Vagina (tissue), 2 donors: ENCODE measurements at regions not wholly inside any gene's neighbourhood (a gene's known extent, or its start where the extent isn't known, plus 50 kb on each side); places are given as distances from the start of the nearest gene placed in this dataset.
A peak's percentile ranks its signal among the peaks of the same experiment; 100 is the strongest.

Experiments
- DNase-seq, 2 donors: peaks; one replicate each; pipeline ENCODE4 v3.0.0-alpha.2; 2017; ENCODE audit errors: extremely low spot score in 2 of 2
- H3K27ac ChIP-seq: fragments of 200-600 bp; sonication (generic); one replicate; pipeline ENCODE4 v1.5.1; 2019
- H3K27me3 ChIP-seq: fragments of 200-600 bp; sonication (generic); one replicate; pipeline ENCODE4 v1.5.1; 2019
- H3K36me3 ChIP-seq, 2 donors: fragments of 200-600 bp; sonication (generic); one replicate each; pipeline ENCODE4 v1.5.1; 2017 to 2019
- H3K4me1 ChIP-seq: fragments of 200-600 bp; sonication (generic); one replicate; pipeline ENCODE4 v1.5.1; 2019
- H3K4me3 ChIP-seq, 2 donors: fragments of 200-600 bp; sonication (generic); 1 replicate in 1 of 2; 2 replicates in 1 of 2; pipeline ENCODE4 v1.5.1; 2016 to 2019
- H3K9me3 ChIP-seq: fragments of 200-600 bp; sonication (generic); one replicate; pipeline ENCODE4 v1.5.1; 2019
- POLR2A ChIP-seq, 2 donors: fragments of 450-650 bp; IDR thresholded peaks; one replicate each; pipeline ENCODE4 v1.6.1; 2017; ENCODE audit warnings: antibody characterized with exemption in 2 of 2, mild to moderate bottlenecking in 2 of 2, moderate library complexity in 2 of 2
- POLR2AphosphoS5 ChIP-seq, 2 donors: sonication (generic); formaldehyde crosslinking; IDR thresholded peaks; one replicate each; pipeline ENCODE4 v1.9.0; 2017; ENCODE audit warnings: antibody characterized with exemption in 2 of 2, mild to moderate bottlenecking in 2 of 2, low read depth in 1 of 2; ENCODE audit not compliant: insufficient read depth in 1 of 2
- intact Hi-C: fragments of 100-400 bp; cut with DNase I; formaldehyde crosslinking; loops from one replicate; pipeline ENCODE4 v1.15.1; 2023
- TF ChIP-seq, protein P1 (sequence below), 3 experiments: fragments of 450-650 bp in 2 of 3; fragments of 200-600 bp in 1 of 3; sonication (generic) in 1 of 3; IDR thresholded peaks; one replicate each; pipeline ENCODE4 v1.5.1; 2017 to 2019; ENCODE audit warnings: antibody characterized with exemption in 3 of 3, mild to moderate bottlenecking in 2 of 3, moderate library complexity in 2 of 3

DNA sequence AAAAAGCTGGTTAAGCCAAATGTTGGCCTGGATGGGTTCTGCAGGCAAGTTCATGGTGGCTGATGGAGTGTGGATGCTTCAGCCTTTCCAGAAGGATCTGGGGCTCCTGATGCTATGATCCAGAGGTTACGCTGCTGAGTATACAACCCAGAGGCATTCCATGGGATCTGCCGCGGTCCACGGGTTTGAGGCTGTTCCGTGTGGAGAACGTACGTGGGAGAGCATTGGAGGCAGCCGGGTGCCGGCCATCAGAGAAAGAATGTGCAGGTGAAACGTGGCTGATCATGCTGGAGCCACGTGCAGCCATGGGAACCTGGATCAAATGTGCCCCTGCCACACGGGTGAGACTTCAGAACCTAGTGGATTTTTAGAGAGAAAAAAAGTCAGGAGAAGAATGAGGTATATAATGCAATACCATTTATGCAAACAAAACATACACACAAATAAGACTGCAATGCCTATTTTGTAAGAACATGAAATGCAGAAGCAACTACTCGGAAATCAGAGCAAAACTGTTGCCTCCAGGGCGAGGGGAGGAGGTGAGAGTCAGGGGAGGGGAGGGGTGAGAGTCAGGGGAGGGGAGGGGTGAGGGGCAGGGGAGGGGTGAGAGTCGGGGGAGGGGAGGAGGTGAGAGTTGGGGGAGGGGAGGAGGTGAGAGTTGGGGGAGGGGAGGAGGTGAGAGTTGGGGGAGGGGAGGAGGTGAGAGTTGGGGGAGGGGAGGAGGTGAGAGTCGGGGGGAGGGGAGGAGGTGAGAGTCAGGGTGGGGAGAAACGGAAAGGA, 116.5 kb upstream of the C1orf174 start:
- DNase-seq = peak in 1 of 2 donors; percentile 32
- TF ChIP-seq, protein P1, sequence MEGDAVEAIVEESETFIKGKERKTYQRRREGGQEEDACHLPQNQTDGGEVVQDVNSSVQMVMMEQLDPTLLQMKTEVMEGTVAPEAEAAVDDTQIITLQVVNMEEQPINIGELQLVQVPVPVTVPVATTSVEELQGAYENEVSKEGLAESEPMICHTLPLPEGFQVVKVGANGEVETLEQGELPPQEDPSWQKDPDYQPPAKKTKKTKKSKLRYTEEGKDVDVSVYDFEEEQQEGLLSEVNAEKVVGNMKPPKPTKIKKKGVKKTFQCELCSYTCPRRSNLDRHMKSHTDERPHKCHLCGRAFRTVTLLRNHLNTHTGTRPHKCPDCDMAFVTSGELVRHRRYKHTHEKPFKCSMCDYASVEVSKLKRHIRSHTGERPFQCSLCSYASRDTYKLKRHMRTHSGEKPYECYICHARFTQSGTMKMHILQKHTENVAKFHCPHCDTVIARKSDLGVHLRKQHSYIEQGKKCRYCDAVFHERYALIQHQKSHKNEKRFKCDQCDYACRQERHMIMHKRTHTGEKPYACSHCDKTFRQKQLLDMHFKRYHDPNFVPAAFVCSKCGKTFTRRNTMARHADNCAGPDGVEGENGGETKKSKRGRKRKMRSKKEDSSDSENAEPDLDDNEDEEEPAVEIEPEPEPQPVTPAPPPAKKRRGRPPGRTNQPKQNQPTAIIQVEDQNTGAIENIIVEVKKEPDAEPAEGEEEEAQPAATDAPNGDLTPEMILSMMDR (IDR thresholded peaks at IDR 0.05) = no peak
- TF ChIP-seq POLR2AphosphoS5 (IDR thresholded peaks at IDR 0.05; ENCODE audit: insufficient read depth in 1 of 2, low read depth in 1 of 2) (no peak), POLR2A (IDR thresholded peaks at IDR 0.05) (no peak)
- no peaks in the 10 kb centered on the region for H3K36me3 ChIP-seq

DNA sequence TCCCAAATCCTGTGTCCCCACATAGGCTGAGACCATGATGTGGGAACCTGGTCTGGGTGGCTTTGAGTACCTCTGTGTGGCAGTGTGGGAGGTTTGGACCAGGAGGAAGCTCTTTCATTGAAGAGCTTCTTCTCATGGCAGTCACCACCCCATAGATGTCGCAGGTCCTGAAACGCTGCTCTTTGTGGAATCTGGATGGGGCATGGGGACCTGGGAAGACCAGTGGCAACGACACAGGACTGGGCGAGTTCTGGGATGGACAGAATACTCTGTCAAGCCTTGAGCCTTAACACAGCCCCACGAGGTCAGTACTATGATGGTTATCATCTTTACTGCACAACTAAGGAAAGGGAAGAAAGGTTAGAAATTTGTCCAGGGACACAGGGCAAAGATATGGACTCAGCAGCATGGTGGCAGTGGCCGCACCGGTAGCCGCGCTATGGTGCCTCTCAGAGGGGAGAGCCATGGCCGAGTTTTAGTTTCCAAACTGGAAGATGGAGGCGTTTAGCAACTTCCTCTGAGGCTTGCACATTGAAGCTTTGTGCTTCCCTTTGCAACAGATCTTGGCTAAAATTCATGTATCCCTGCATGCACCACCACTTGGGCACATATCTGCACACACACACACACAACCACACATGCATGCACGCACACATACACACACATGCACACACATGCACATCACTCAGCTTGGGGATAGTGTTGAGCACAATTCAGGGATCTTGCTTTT, 117.7 kb upstream of the C1orf174 start:
- Histone ChIP-seq H3K36me3 (no peaks in the 10 kb centered on the region), H3K4me3 (no peak overlapping the region), H3K9me3 (no peaks in the 10 kb centered on the region), H3K27ac (no peak overlapping the region), H3K27me3 (no peaks in the 10 kb centered on the region), H3K4me1 (no peaks in the 10 kb centered on the region)
- DNase-seq = peak in 1 of 2 donors; percentile 65
- intact Hi-C loops = no loop called here
- TF ChIP-seq POLR2A (IDR thresholded peaks at IDR 0.05) (no peak), POLR2AphosphoS5 (IDR thresholded peaks at IDR 0.05; ENCODE audit: insufficient read depth in 1 of 2, low read depth in 1 of 2) (no peak)
- TF ChIP-seq, protein P1 (IDR thresholded peaks at IDR 0.05) = no peak

More for the DNA sequence above, 116.5 kb upstream of the C1orf174 start:
- no peak overlapping the region for H3K4me3 ChIP-seq
- no peaks in the 10 kb centered on the region for H3K27me3 ChIP-seq
- H3K9me3 ChIP-seq = no peaks in the 10 kb centered on the region
- no peaks in the 10 kb centered on the region for H3K4me1 ChIP-seq
- no peak overlapping the region for H3K27ac ChIP-seq
- intact Hi-C loops = no loop called here

DNA sequence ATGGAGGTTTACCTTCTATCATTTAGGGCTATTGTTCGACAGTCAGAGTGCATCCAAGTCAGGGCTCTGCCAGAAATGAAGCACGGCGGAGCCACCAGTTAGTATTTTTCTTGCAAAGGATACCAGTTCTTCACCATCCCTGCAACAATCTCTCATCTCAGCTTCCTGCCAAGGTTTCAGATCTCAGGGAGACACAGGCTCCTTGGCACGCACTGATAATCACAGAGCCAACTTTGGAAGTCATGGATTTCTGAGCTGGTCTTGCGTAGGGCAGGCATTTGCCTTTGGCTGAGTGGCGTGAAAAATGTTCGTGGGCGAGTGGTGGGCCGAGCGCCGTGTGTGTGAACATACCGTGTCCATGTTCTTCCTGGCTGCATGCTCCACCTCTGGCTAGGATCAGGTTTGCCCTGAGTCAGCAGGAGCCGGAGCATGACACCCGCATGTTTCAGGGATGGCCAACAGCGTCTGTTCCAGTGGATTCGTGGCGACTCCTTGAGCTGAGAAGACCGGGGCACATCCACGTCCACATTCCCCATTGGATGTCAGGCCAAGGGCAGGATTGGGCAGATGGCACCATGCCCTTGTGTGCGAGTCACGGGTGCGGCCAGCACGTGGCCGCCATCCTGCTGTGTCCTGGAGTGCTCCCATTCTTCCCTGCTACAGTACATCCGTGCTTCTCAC, 118.5 kb upstream of the C1orf174 start:
- intact Hi-C loops = no loop called here
- TF ChIP-seq POLR2A (IDR thresholded peaks at IDR 0.05) (no peak), POLR2AphosphoS5 (IDR thresholded peaks at IDR 0.05; ENCODE audit: insufficient read depth in 1 of 2, low read depth in 1 of 2) (no peak)
- TF ChIP-seq, protein P1 (IDR thresholded peaks at IDR 0.05) = no peak
- no peaks in the 10 kb centered on the region for H3K36me3 ChIP-seq
- H3K4me3 ChIP-seq = no peak overlapping the region
- H3K9me3 ChIP-seq = no peaks in the 10 kb centered on the region
- H3K4me1 ChIP-seq = no peaks in the 10 kb centered on the region
- no peaks in the 10 kb centered on the region for H3K27me3 ChIP-seq
- H3K27ac ChIP-seq = no peak overlapping the region
- peak; percentile 42 to 93 for DNase-seq

DNA sequence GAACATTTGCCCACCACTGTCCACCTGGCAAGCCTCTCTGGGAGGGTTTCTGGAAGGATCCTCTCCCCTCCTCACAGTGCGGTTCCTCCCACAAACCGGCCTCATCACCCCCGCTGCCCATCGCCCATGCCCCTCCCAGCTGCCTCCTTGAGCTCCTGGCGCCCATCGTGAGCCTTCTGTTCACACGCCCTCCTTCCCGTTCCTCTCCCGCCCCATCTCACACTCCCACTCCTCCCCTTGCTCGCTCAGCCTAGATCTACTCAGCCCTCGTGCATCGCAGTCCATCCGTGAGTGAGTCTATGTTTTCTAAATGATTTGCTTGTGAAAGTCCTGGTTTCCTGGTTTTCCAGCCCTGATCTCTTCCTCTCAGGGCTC, 119.1 kb upstream of the C1orf174 start:
- Histone ChIP-seq H3K4me1 (no peaks in the 10 kb centered on the region), H3K9me3 (no peaks in the 10 kb centered on the region), H3K36me3 (no peaks in the 10 kb centered on the region), H3K4me3 (no peak overlapping the region), H3K27ac (no peak overlapping the region), H3K27me3 (no peaks in the 10 kb centered on the region)
- no peak for DNase-seq
- TF ChIP-seq, protein P1 (IDR thresholded peaks at IDR 0.05) = no peak
- no peak for TF ChIP-seq POLR2A (IDR thresholded peaks at IDR 0.05)
- no peak for TF ChIP-seq POLR2AphosphoS5 (IDR thresholded peaks at IDR 0.05; ENCODE audit: insufficient read depth in 1 of 2, low read depth in 1 of 2)
- intact Hi-C loops = no loop called here
